DMS53 (cell line): ENCODE measurements at regions not wholly inside any gene's neighbourhood (a gene's known extent, or its start where the extent isn't known, plus 50 kb on each side); places are given as distances from the start of the nearest gene placed in this dataset.
"Not testable (repeated sequence)": the region's sequence is repeated elsewhere in the genome, so short reads cannot be mapped to it uniquely, and the experiment has no call there.

Source experiments
- DNase-seq: peaks from one replicate; lab custom pipeline; 2025; lab: John Stamatoyannopoulos, UW

DNA sequence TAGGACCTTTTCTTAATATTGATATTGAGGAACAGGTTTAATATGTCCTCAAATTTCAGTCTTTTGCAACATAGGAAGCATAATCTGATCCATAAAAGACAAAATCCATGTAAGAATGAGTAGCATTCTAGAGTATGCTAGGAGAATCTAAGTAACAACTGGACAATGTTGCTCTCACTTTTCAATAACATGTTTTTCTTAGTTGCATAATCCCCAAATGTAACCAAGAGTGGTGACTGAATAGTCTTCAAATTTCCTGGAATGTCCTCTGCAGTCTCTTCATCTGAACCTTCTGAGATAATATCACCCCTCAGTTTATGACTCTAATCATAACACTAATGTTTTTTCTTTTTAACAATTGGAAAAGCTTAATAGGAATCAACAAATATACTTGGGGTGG lies 110.0 kb upstream of the ZEB2 start:
- DNase-seq, result no peak

DNA sequence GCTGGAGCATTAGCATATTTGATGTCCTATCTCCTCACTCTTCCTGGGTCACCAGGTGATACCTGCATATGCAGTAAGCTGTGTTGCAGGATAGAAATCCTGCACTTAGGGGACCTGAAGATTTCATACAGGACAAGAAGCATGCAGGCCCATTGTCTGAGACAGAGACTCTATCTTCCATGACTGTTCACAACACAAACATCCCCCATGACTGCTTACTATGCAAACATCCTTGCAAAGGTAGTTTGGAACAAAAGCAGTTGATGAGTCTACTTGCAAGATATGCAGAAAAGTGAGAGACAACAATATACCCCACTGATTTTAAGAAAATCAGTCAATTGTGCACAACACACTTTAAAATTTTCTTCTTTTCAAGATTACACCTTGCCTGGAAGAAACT lies 108.6 kb upstream of the ZEB2 start:
- no peak for DNase-seq

DNA sequence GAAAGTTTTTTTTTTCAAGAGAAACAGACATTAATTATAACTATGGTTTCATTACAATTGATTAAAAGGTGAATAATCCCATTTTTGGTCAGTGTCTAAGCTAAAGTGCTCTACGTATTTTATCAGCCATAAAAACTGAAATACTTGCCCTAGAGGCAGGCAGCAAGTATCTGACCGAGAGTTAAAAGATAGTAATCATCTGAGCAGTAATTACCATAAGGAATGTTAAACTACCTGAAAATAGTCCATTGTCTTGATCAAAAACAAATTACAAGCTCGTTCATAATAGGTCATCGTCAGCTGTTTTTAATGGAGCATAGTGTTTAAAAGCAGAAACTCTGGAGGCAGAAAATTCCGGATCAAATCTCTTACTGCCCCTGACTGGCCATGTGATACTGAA lies 105.7 kb upstream of the ZEB2 start:
- DNase-seq, result no peak

DNA sequence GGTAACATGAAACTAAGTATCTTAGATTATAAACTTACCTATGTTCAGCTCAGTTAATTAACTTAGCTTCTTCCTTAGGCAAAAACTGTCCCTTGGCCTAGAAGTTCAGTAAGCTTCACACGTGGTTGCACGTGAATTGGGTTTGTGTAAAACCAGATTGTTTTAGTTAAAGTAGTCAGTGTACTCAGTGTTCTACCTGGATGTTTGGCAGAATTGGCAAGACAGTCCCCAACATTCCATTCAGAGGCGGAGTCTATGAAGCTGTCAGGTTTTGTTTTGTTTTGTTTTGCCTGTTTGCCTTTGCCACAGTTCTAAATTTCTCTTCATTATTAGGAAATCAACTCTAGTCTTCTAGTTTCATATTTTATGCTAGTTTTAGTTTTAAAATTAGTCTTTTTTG lies 105.3 kb upstream of the ZEB2 start:
- no peak for DNase-seq

DNA sequence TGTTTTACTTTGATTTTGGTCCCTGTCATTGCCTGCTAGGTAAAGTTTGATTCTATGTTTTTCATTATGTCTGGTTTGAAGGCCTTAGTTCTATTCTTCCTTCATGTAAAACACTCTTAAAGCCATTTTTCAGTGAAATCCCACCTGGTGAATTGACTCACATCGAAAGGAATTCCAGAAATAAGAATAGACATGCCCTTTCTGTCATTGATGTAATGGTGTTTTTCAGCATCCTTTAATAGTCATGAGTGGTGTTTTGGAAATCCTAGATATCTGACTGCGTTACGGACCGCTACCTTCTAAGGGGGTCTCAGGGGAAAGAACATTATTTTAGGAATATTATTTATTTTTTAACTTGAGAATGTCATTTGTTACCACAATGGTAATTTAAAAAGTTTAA lies 104.5 kb upstream of the ZEB2 start:
- DNase-seq, result no peak

DNA sequence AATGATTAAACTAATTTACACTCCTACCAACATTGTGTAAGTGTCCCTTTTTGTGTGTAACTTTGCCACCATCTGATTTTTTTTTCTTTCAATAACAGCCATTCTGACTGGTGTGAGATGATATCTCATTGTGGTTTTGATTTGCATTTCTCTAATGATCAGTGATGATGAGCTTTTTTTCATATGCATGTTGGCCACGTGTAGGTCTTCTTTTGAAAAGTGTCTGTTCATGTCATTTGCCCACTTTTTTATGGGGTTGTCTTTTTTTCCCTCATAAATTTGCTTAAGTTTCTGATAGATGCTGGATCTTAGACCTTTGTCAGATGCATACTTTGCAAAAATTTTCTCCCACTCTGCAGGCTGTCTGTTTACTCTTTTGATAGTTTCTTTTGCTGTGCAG lies 102.5 kb upstream of the ZEB2 start:
- not testable (repeated sequence) for DNase-seq

DNA sequence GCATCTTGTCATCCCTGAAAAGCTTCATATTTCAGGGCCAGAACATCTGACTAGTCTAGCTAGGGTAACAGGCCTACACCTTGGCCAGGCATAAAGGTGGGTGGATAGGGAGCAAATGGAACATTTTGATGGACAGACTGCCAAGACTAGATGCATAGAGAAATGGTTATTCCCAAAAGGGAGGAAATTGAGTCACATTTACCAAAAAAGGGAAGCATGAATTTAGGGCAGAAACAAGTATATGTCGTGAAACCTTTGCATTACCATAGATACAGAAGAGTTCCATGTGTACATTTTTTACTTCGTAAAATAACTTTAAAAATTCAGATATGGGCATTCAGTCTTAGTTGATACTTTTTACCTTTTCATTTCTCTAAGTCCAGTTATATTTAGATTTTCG lies 101.3 kb upstream of the ZEB2 start:
- no peak for DNase-seq

DNA sequence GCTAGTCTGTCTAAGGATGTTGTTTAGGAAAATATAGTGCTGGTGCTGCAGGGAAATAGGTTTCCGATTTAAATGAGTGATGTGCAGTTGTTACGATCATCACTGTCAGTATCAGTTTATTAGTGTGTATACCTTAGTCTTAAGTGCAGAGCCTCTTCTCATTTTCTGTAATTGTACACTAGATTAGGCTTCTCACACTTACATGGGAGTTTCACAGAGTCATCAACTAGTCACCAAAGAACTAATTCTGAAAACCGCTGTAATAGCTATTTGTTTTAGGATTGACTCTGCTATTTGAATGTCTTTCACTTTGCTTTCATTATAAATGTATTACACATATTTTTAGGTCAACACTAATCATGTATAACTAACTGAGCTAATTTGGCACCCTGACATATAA lies 99.8 kb upstream of the ZEB2 start:
- no peak for DNase-seq

DNA sequence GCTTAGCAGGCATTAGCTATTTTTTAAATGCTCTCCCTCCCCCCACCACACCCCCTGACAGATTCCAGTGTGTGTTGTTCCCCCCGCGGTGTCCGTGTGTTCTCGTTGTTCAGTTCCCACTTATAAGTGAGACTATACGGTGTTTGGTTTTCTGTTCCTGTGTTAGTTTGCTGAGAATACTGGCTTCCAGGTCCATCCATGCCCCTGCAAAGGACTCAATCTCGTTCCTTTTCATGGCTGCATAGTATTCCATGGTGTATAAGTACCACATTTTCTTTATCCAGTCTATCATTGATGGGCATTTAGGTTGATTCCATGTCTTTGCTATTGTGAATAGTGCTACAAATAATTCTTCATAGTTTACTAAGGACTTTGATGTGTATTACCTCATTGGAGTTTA lies 97.3 kb upstream of the ZEB2 start:
- not testable (repeated sequence) for DNase-seq

DNA sequence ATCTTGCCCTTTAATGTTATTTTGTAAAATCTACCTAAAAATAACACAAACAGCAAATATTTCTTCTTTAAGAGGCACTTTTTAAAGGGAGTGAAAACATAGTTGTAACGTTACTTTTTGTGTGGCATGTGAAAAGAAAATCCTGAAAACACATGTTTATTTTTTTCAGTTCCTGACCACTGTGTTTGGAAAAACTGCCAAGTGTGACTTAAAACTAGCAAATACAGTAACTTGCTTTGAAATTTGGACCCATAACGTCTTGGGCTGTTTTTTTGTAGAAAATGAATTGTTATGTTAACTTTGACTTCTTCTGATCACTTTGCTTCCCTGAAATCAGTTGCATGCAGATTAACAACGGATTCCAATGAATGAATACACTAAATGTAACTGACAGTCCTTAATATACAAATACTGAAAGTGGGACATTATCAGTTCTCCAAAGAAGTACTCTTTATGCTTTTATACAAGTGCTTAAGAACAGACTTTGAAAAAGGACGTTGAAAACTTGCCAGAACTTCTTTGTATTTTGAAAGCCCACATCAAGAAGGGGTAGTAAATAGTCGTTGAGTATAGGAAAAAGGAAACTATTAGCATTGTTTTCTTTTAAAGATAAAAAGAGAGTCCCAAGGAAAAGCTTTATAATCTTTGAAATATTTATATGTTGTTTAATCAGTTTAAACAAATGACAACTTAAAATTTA lies 96.1 kb upstream of the ZEB2 start:
- no peak for DNase-seq

DNA sequence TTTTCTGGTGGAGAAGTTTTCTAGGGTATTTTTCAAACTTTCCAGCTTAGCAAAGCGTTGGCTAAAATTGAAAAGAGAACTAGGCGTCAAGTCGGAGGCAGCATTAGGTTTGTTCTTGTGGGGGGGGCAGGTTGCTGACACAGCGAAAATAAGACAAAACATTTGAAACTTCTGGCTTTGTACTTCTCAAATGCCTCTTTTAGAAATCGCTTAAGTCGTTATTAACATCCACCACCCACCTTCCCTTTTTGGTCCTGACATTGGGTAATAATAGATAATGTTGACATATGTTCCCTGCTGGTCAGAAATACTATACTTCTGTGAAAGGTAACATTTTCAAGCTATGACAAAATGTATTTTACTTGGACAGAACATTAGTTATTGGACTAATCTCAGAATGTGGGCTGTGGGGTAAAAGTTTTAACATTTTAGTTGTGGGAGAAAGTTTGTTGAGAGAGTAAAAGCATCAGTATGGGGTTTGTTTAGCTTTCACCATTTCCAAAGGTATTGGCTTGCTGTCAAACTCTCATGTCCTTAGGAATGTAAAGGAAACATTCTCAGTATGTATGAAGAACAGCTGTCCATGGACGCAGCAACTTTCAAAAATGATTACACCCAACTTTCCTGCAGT lies 88.1 kb upstream of the ZEB2 start:
- DNase-seq, result no peak

DNA sequence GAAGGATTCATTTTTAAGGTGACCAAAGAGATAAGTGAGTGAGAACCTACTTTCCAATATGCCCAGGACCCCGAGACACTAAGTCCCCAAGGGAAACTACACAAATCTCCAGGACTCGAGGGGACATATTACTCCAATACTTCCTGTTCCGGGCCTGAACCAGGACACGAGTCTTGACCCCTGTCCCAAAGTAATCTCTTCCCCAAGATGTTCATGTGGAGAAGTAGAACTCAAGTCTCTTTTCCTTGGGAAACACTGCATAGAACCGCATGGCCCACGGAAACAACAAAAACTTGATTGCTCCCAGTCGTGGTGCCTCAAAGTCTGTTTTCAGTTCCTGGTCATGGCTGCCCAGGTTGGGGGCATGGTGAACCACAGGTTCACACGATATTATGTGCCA lies 87.2 kb upstream of the ZEB2 start:
- DNase-seq, result no peak

DNA sequence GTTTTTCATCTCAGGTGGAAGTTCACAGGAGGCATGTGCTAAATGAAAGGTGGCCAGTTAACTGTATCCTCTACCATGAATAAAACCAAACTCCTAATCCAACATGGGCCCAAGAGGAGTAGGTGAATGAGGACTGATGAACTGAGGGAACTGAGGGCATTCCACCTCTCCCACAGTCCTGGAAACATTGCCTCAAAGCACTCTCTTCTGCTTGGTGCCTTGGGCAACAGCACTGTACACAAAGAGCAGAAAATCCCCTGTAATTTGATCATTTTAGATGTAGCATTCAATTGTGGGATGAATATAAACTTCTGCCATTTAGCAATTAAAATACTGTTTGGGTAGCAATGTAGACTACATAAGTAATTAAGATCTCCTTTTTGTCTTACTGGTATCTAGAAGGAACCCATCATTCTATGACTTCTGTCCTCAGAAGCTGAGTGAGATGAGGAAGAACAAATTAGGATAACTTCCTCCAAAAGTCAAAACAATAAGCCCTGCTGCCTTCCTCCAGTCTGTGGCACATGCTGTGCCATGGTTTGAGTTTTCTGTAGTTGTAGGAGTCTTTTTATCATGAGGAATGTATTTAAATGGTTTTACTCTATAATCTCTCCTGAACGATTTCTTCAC lies 86.7 kb upstream of the ZEB2 start:
- no peak for DNase-seq

DNA sequence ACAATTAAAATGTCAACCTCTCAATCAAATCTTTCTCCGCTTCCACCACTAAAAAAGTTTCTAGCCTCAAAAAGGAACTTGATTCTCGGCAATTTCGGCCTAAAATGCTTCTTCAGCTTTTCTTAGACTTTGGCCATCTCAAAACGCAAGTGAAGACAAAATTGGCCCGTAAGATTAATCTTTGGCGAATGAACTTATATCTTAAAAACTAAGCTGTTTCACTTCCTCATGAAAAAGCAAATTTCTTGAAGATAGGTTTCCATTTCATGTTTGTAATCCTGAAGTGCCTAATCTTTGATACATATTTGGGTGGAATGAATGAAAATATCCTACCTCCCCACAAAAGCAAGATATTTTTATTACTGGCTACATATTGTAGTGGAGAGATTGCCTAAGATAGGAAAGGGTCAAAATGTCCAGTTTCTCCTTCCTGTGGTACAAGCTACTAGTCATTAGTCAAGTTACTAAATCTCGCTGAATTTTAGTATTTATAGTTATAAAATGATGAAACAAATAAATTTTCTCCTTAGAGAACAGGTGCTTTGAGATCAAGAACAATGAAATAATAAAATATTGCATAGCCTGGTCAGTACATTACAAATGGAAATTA lies 85.4 kb upstream of the ZEB2 start:
- DNase-seq, result no peak

DNA sequence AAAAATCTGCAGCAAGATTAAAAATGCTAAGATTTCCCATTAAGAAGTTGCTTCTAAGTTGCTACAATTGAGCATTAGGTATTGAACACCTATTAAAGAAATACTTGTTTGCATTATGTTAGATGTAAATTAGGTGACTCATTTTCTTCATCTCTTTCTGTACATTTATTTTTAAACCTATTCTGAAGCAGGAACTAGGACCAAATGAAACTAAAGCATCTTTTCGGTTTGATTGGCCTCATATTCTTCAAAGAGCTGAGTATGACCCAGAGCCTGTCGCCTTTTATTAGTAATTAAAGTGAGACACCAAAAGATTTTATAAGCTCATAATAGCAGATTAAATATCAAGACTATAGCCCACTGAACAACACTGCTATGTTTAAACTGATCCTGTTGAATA lies 83.4 kb upstream of the ZEB2 start:
- no peak for DNase-seq

DNA sequence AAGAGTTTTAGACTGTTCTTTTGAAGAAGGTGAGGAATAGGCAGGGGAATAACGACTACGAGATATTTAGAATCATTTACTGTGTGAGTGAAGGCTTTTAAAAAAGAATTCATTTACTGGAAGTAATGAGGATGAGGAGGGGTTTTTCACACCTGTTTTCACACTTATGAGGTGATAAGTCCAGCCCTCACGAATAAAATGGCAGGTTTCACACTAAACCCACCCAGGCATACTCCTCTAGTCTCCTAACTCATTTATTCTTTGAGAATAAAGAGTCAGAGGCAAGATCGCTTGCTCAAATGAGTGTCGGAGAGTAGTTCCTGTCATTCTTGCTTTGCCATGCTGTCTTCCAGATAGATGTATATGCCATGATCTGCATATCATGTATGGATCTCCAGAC lies 79.0 kb upstream of the ZEB2 start:
- DNase-seq, result no peak

DNA sequence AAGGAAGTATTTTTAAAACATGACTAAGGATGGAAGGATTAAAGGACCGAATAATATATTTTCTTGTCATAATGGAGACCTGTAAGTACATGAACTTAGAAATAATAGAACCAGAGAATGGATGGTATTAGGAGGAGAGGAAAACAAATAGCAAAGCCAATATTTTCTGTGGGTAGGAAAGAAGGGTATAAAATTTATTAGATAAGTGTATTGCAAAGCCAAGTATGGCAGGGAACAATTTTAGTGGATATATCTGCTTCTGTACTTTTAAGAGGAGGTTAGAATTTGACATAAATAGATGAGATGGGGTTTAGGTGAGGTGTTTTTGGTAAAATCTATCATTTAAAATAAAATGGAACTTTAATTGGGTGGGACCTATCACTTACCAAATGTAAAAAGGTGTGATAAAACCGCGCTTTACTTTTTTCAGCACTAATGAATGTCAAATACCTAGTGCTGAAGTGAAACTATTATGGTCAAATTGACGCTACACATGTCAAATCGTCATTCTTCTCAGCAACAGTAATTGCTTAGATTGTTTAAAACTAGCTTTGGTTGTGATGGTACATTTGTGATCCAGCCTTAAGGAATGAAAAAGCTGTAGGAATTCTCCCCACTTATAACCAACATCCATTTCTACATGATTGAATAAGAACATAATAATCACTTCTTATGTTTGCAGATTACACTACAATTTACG lies 78.1 kb upstream of the ZEB2 start:
- no peak for DNase-seq

DNA sequence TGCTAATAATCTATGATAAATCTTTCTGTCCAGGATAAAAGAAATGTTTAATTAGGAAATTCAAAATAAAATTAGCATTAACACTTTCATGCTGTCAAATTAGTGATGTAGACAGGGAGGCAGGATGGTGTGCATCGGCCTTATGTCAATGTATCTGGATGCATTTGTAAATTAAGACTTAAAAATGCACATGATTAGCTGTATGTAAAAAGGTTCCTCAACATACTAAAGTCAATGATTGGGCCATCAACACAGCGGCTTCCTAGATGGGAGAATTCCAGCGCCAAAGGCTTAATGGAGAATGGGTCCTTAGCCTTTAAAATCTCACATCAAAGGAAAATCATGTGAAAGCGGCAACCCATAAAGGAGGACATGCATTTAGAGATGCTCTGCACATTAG lies 77.5 kb upstream of the ZEB2 start:
- DNase-seq, result no peak

DNA sequence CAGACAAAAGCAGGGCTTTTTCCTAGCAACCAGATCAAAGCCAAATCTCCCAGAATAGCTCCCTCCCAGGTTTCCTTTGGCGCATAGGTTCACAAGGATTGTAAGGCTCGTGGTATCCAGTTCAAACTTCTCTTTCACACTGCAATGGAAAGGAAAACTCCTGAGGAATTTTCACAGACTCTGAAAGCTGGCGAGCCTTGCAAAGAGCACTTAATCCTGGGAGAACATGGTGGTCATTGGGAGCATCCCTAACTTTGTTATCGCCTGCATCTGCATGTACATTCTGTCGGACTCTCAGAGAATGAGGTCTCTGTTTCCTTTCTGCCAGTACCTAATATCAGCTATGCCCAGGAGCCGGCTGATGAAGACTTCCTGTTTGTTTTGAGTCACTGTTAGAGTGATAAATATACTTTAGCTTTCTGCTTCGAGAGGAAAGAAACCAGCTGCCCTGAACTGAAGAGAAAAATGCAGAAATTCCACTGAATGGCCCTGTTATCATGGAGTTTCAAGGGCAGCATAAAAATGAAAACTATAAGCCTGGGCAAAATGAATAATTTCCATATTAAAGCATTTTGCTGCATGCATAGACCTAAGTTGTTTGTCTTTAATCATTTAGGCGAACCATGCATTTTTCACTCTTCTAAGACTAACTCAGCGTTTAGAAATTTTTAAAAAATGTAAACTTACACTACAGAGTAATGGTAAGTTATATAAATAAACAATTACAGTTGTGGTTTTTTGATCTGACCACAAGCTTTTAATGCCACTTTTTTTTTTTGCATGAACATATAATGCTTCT lies 76.4 kb upstream of the ZEB2 start:
- DNase-seq, result peak; percentile 80

DNA sequence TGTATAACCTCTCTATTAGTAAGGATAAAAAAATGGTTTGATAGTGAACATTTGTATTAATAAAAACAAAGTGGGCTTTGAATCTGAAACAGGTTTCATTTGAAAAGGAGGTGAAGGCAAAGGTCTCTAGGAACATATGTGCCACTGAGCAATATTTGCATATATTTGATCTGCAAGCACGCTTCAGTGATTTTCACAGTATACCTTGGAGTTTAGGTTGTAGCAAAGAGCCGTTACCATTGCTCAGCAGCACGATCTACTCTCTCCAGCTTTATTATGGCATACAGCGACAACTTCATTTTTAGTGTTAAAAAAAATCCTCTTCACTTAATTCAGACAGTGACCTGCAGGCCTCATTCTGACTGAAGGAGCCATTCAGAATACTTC lies 75.8 kb upstream of the ZEB2 start:
- DNase-seq, result peak; percentile 54

DNA sequence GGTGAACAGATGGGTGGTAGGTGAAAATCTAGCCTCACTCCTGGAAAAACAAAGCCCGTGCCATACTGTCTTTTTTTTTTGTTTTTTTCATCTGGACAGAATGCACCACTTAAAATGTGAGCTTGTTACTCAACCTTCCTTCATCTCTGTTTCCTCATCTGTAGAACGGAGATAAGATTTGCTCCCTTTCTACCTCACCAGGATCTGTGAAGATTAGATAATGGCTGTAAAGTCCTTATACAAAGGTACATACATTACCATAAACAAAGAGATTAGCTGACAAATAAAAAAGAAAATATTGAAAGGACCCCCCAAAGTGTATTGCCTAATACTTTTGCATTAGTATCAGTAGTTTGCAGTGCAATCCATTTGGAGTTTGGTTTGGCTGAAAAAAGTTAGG lies 75.4 kb upstream of the ZEB2 start:
- DNase-seq, result no peak

DNA sequence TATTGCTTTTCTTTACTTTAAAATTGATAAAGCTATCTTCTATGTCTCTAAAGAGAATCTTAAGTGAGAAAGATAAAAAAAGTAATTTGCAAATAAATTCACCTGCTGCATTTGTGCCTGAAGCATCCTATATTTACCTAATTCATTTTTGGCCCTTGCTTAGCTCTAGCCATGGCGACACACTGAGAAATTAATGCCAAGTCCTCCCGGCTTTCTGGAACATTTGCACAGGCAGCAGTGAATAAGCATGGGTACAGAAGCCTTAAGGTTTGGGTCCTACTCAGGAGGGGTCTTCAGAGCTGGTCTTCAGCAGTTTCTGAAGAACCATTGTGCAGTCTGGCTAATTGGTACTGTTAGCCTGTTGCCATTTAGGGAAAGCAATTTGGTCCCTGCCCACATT lies 73.9 kb upstream of the ZEB2 start:
- no peak for DNase-seq
